Gastrocnemius medialis (tissue), 4 donors: ENCODE measurements at regions not wholly inside any gene's neighbourhood (a gene's known extent, or its start where the extent isn't known, plus 50 kb on each side); places are given as distances from the start of the nearest gene placed in this dataset.

Experiments
- CTCF ChIP-seq, 5 experiments: fragments of 450-650 bp in 3 of 5; fragments of 200-600 bp in 2 of 5; sonication (generic) in 2 of 5; IDR thresholded peaks in 4 of 5; conservative IDR thresholded peaks in 1 of 5; 1 replicate in 4 of 5; 2 replicates in 1 of 5; pipeline ENCODE4 v1.5.1; 2016 to 2019; ENCODE audit warnings: antibody characterized with exemption in 5 of 5, mild to moderate bottlenecking in 3 of 5, moderate library complexity in 3 of 5
- POLR2A ChIP-seq, 2 donors: fragments of 450-650 bp; IDR thresholded peaks; one replicate each; pipeline ENCODE4 v1.6.1; 2017; ENCODE audit warnings: antibody characterized with exemption in 2 of 2, mild to moderate bottlenecking in 2 of 2, moderate library complexity in 2 of 2

- no peak for TF ChIP-seq POLR2A (IDR thresholded peaks at IDR 0.05)
- TF ChIP-seq CTCF (IDR thresholded peaks at IDR 0.05 in 4 of 5, conservative IDR thresholded peaks at IDR 0.05 in 1 of 5), result no peak
These were observed 53.7 kb upstream of the CD36 start for GRCh38 chr7:80584778-80585177.
